Keratinocyte (primary cell): ENCODE measurements at regions not wholly inside any gene's neighbourhood (a gene's known extent, or its start where the extent isn't known, plus 50 kb on each side); places are given as distances from the start of the nearest gene placed in this dataset.
A peak's percentile ranks its signal among the peaks of the same experiment; 100 is the strongest.

ENCODE experiments used
- DNase-seq: peaks from one replicate; pipeline ENCODE4 v3.0.0-alpha.2; 2011; ENCODE audit warnings: low read depth, missing footprints, low spot score
- FAIRE-seq: peaks from 2 replicates; lab custom pipeline; 2011; peaks lifted over from hg19 to GRCh38; lab: Jason Lieb, UNC
- H2AFZ ChIP-seq: 2 replicates; pipeline ENCODE4 v1.6.0; 2012; ENCODE audit warnings: low read length, control low read depth, inconsistent platforms; ENCODE audit not compliant: control insufficient read depth
- H3K27ac ChIP-seq: 2 replicates; pipeline ENCODE4 v1.5.1; 2011; ENCODE audit warnings: low read length; ENCODE audit not compliant: control insufficient read depth, insufficient read depth
- H3K27me3 ChIP-seq: 3 replicates; pipeline ENCODE4 v1.6.0; 2011; ENCODE audit warnings: low read length; ENCODE audit not compliant: control insufficient read depth, insufficient read depth; ENCODE audit errors: extremely low read depth
- H3K36me3 ChIP-seq, 2 experiments: 2 replicates in 1 of 2; 3 replicates in 1 of 2; pipeline ENCODE4 v1.5.1; 2011; ENCODE audit warnings: low read length in 2 of 2, mild to moderate bottlenecking in 1 of 2; ENCODE audit not compliant: control insufficient read depth in 2 of 2, insufficient read depth in 2 of 2; ENCODE audit errors: extremely low read depth in 1 of 2
- H3K4me1 ChIP-seq: 3 replicates; pipeline ENCODE4 v1.5.1; 2011; ENCODE audit warnings: low read length; ENCODE audit not compliant: control insufficient read depth, insufficient read depth; ENCODE audit errors: extremely low read depth
- H3K4me2 ChIP-seq: 3 replicates; pipeline ENCODE4 v1.6.0; 2011; ENCODE audit warnings: low read depth, low read length; ENCODE audit not compliant: control insufficient read depth, insufficient read depth; ENCODE audit errors: extremely low read depth
- H3K4me3 ChIP-seq, 3 experiments: fragments of 200-600 bp in 1 of 3; sonication (generic) in 1 of 3; 2 replicates in 2 of 3; 3 replicates in 1 of 3; pipeline ENCODE4 v1.5.1; 2011 to 2016; ENCODE audit warnings: low read length in 3 of 3, mild to moderate bottlenecking in 3 of 3, control low read depth in 2 of 3, inconsistent platforms in 1 of 3, low read depth in 1 of 3, mixed read lengths in 1 of 3, mixed run types in 1 of 3, moderate library complexity in 1 of 3; ENCODE audit not compliant: control insufficient read depth in 2 of 3, insufficient read depth in 2 of 3; ENCODE audit errors: extremely low read depth in 1 of 3
- H3K79me2 ChIP-seq: 2 replicates; pipeline ENCODE4 v1.6.0; 2012; ENCODE audit warnings: low read length; ENCODE audit not compliant: control insufficient read depth, insufficient read depth
- H3K9ac ChIP-seq: 3 replicates; pipeline ENCODE4 v1.6.0; 2011; ENCODE audit warnings: low read length; ENCODE audit not compliant: control insufficient read depth, insufficient read depth; ENCODE audit errors: extremely low read depth
- H3K9me1 ChIP-seq: 3 replicates; pipeline ENCODE4 v1.6.0; 2011; ENCODE audit warnings: low read length; ENCODE audit not compliant: control insufficient read depth, insufficient read depth; ENCODE audit errors: extremely low read depth
- H3K9me3 ChIP-seq: 2 replicates; pipeline ENCODE4 v1.5.1; 2012; ENCODE audit warnings: low read depth, low read length; ENCODE audit not compliant: control insufficient read depth
- H4K20me1 ChIP-seq: 3 replicates; pipeline ENCODE4 v1.6.0; 2011; ENCODE audit warnings: low read length; ENCODE audit not compliant: control insufficient read depth, insufficient read depth; ENCODE audit errors: extremely low read depth
- EZH2 ChIP-seq: IDR thresholded peaks from one replicate; pipeline ENCODE4 v1.6.1; 2012; ENCODE audit warnings: inconsistent platforms, mild to moderate bottlenecking, low read length, moderate library complexity
- dilution Hi-C: fragments of 300-500 bp; cut with MboI; formaldehyde crosslinking; loops from one replicate; pipeline ENCODE4 v1.7.0; 2020; ENCODE audit warnings: low sequenced_read_pairs; ENCODE audit not compliant: extremely low pct_ligation_motif_present
- TF ChIP-seq, protein P1 (sequence below), 3 experiments: IDR thresholded peaks in 1 of 3; conservative IDR thresholded peaks in 1 of 3; optimal IDR thresholded peaks in 1 of 3; 2 replicates in 2 of 3; 3 replicates in 1 of 3; pipeline versions ENCODE3 to v1.5.1; 2011; ENCODE audit warnings: low read length in 3 of 3, mild to moderate bottlenecking in 3 of 3, moderate library complexity in 2 of 3, control low read depth in 1 of 3, inconsistent platforms in 1 of 3; ENCODE audit not compliant: insufficient read depth in 2 of 3; ENCODE audit errors: extremely low read depth in 1 of 3

- no peak overlapping the region for H3K27ac ChIP-seq
- no peaks in the 10 kb centered on the region for H3K79me2 ChIP-seq
- no peak overlapping the region for H2AFZ ChIP-seq
- no peak overlapping the region for H3K9ac ChIP-seq
- no peak overlapping the region for H3K4me3 ChIP-seq
- TF ChIP-seq, protein P1, sequence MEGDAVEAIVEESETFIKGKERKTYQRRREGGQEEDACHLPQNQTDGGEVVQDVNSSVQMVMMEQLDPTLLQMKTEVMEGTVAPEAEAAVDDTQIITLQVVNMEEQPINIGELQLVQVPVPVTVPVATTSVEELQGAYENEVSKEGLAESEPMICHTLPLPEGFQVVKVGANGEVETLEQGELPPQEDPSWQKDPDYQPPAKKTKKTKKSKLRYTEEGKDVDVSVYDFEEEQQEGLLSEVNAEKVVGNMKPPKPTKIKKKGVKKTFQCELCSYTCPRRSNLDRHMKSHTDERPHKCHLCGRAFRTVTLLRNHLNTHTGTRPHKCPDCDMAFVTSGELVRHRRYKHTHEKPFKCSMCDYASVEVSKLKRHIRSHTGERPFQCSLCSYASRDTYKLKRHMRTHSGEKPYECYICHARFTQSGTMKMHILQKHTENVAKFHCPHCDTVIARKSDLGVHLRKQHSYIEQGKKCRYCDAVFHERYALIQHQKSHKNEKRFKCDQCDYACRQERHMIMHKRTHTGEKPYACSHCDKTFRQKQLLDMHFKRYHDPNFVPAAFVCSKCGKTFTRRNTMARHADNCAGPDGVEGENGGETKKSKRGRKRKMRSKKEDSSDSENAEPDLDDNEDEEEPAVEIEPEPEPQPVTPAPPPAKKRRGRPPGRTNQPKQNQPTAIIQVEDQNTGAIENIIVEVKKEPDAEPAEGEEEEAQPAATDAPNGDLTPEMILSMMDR (optimal IDR thresholded peaks at IDR 0.05 in 1 of 3, IDR thresholded peaks at IDR 0.05 in 1 of 3, conservative IDR thresholded peaks at IDR 0.05 in 1 of 3; ENCODE audit: extremely low read depth in 1 of 3, insufficient read depth in 2 of 3, low read length in 3 of 3): no peak
- no peak for TF ChIP-seq EZH2
- no peak for DNase-seq
- no peaks in the 10 kb centered on the region for H3K36me3 ChIP-seq
- no peaks in the 10 kb centered on the region for H3K9me1 ChIP-seq
- dilution Hi-C loops: no loop called here
- H3K4me2 ChIP-seq: no peak overlapping the region
- H4K20me1 ChIP-seq: no peaks in the 10 kb centered on the region
- no peaks in the 10 kb centered on the region for H3K9me3 ChIP-seq
- no peaks in the 10 kb centered on the region for H3K27me3 ChIP-seq
- no peak for FAIRE-seq
- no peaks in the 10 kb centered on the region for H3K4me1 ChIP-seq
These were observed 1063.1 kb downstream of the NTRK3 start for GRCh38 chr15:87193481-87193880.

- Histone ChIP-seq H3K4me1 (peaks cover 13% of the 10 kb centered on the region), H3K27ac (peak overlapping the region; percentile 59), H3K79me2 (no peaks in the 10 kb centered on the region), H2AFZ (no peak overlapping the region), H4K20me1 (no peaks in the 10 kb centered on the region), H3K4me2 (no peak overlapping the region), H3K9me3 (no peaks in the 10 kb centered on the region), H3K9ac (no peak overlapping the region), H3K9me1 (no peaks in the 10 kb centered on the region), H3K4me3 (no peak overlapping the region), H3K36me3 (no peaks in the 10 kb centered on the region), H3K27me3 (no peaks in the 10 kb centered on the region)
- dilution Hi-C loops: no loop called here
- FAIRE-seq (peak; percentile 95), DNase-seq (peak; percentile 58)
- TF ChIP-seq, protein P1 (optimal IDR thresholded peaks at IDR 0.05 in 1 of 3, IDR thresholded peaks at IDR 0.05 in 1 of 3, conservative IDR thresholded peaks at IDR 0.05 in 1 of 3; ENCODE audit: extremely low read depth in 1 of 3, insufficient read depth in 2 of 3, low read length in 3 of 3): no peak
- no peak for TF ChIP-seq EZH2
These were observed 1088.0 kb downstream of the AGBL1 start for GRCh38 chr15:87167706-87168105.
